ENCODE measurements at regions not wholly inside any gene's neighbourhood (a gene's known extent, or its start where the extent isn't known, plus 50 kb on each side); places are given as distances from the start of the nearest gene placed in this dataset.
"Not testable (repeated sequence)": the region's sequence is repeated elsewhere in the genome, so short reads cannot be mapped to it uniquely, and the experiment has no call there.

DNA sequence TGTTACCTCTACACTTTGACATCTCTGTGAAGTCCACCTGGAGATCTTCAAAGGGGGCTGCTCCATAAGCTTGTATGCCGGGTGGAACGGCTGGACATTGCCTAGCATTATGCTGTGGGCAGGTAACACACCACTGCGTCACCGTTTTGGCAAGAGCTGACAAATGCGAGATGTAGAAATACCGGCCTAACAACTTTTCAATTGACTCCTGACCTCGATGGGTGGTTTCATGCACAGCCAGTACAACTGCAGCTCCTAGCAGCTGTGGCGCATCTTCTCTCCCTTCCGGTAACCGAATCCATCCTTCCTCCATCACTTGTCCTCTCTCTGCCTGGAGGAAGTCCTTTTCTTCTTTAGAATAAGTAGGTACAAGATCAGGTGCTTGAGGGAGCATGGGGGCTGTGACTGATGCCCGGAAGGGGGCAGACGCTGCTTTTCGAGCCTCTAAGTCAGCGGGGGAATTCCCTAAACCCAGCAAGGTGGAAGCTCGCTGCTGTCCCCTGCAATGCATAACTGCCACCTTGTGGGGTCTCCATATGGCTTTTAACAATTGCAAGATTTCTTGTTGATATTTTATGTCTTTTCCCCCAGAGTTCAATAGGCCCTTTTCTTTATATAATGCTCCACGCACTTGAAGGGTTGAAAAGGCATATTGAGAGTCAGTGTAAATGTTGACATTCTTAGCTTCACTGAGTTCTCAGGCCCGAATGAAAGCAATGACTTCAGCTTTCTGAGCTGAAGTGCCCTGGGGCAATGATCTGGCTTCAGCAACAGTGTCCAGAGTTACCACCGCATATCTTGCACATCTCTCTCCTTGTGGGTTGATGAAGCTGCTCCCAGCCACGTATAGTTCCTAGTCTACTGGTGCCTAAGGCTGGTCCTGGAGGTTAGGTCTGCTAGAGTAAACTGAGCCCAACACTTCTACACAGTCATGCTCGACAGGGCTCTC lies 98.3 kb upstream of the ZNF195 start:
- SMC1A ChIA-PET (ENCODE audit: uncharacterized antibody, unreplicated experiment) = interaction anchor here (0.5 to 1.4 kb wide), 3 partner anchors 12 to 212 kb away, joined by 3 to 4 read pairs (median 3); no protein-coding TSS in a partner anchor
- H2AFZ ChIP-seq (ENCODE audit: control insufficient read depth, low read depth, low read length); H3K36me3 ChIP-seq (ENCODE audit: control insufficient read depth in 2 of 2, insufficient read depth in 2 of 2, low read length in 1 of 2); H3K9ac ChIP-seq (ENCODE audit: control insufficient read depth, insufficient read depth, low read length); H3K9me3 ChIP-seq (replicated peaks; ENCODE audit: control insufficient read depth, insufficient read depth, low read length); H3K4me2 ChIP-seq (ENCODE audit: control insufficient read depth, insufficient read depth); in situ Hi-C loops (cut with MboI); FAIRE-seq; BruUV-seq (replicated peaks); H3K27ac ChIP-seq (ENCODE audit: control insufficient read depth, insufficient read depth); H3K79me2 ChIP-seq (ENCODE audit: control insufficient read depth, insufficient read depth, low read length); H3K27me3 ChIP-seq (replicated peaks in 1 of 2; ENCODE audit: control insufficient read depth in 2 of 2, insufficient read depth in 2 of 2, low read length in 1 of 2); H3K4me3 ChIP-seq; H4K20me1 ChIP-seq (ENCODE audit: control insufficient read depth, insufficient read depth); H3K4me1 ChIP-seq (ENCODE audit: control insufficient read depth, insufficient read depth, low read length); DNase-seq (ENCODE audit: low read depth, low spot score); intact Hi-C loops (cut with micrococcal nuclease; ENCODE audit: unreplicated experiment); ATAC-seq: not testable (repeated sequence)
- CTCF ChIA-PET = interaction anchor here (1.0 to 2.5 kb wide), 7 partner anchors 87 to 332 kb away, joined by 3 to 23 read pairs (median 7); no protein-coding TSS in a partner anchor
- POLR2A ChIA-PET = interaction anchor here (0.6 kb wide), 1 partner anchor 363 kb away, joined by 3 read pairs; the partner anchor contains the start of gene RHOG
- TF ChIP-seq, protein P1, sequence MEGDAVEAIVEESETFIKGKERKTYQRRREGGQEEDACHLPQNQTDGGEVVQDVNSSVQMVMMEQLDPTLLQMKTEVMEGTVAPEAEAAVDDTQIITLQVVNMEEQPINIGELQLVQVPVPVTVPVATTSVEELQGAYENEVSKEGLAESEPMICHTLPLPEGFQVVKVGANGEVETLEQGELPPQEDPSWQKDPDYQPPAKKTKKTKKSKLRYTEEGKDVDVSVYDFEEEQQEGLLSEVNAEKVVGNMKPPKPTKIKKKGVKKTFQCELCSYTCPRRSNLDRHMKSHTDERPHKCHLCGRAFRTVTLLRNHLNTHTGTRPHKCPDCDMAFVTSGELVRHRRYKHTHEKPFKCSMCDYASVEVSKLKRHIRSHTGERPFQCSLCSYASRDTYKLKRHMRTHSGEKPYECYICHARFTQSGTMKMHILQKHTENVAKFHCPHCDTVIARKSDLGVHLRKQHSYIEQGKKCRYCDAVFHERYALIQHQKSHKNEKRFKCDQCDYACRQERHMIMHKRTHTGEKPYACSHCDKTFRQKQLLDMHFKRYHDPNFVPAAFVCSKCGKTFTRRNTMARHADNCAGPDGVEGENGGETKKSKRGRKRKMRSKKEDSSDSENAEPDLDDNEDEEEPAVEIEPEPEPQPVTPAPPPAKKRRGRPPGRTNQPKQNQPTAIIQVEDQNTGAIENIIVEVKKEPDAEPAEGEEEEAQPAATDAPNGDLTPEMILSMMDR (IDR thresholded peaks at IDR 0.05 in 2 of 3, conservative IDR thresholded peaks at IDR 0.05 in 1 of 3; ENCODE audit: control insufficient read depth in 2 of 3, extremely low read depth in 1 of 3, insufficient read depth in 1 of 3, low read depth in 3 of 3, low read length in 3 of 3) = peak in 2 of 3 experiments; percentile 16 to 19; a peak in 2 of 6 replicates
- RAD21 ChIA-PET (ENCODE audit: unreplicated experiment) = interaction anchor here (1.0 to 1.3 kb wide), 2 partner anchors 132 to 137 kb away, joined by 4 to 5 read pairs; no protein-coding TSS in a partner anchor
- 44% methylated on average over 20 of the region's 20 CpGs for WGBS (ENCODE audit: insufficient coverage, insufficient replicate concordance, low lambda C conversion rate, missing lambda C conversion rate)
